ENCODE measurements at regions not wholly inside any gene's neighbourhood (a gene's known extent, or its start where the extent isn't known, plus 50 kb on each side); places are given as distances from the start of the nearest gene placed in this dataset.

- Mint-ChIP-seq H3K4me1 (ENCODE audit: unreplicated experiment) (peaks cover 2% of the 10 kb centered on the region), H3K27me3 (ENCODE audit: unreplicated experiment) (peaks cover 8% of the 10 kb centered on the region), H3K36me3 (ENCODE audit: low read depth, unreplicated experiment) (no peaks in the 10 kb centered on the region), H3K27ac (ENCODE audit: unreplicated experiment) (no peak overlapping the region), H3K4me3 (ENCODE audit: unreplicated experiment) (no peak overlapping the region), H3K9me3 (ENCODE audit: unreplicated experiment) (no peaks in the 10 kb centered on the region)
- no peak for DNase-seq (ENCODE audit: low spot score)
- no peak for TF ChIP-seq CTCF (IDR thresholded peaks at IDR 0.05; ENCODE audit: unreplicated experiment)
Observed at GRCh38 chr14:94966868-94967267, 190.5 kb downstream of the DICER1 start.

DNA sequence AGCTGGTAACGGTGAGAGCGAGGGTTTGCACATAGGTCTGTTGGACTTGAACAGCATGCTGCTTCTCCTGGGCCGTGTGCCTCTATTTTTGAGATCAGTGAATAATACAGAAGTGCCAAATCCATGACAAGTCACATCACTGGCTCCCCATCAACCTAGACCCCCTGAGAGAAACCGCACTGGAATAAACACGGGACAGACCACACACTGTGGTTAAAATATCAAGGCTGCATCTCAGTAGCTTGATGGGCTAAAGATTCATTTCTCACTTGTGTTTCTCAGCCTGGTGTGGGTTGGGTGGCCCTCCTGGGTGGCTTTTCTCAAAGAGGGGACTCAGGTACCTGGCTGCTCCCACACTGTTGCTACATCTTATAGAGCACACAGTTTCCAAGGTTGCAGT is 191.0 kb downstream of the DICER1 start:
- no peak for TF ChIP-seq CTCF (IDR thresholded peaks at IDR 0.05; ENCODE audit: unreplicated experiment)
- DNase-seq (ENCODE audit: low spot score), result no peak
- H3K4me1 Mint-ChIP-seq (ENCODE audit: unreplicated experiment), result no peaks in the 10 kb centered on the region
- no peak overlapping the region for H3K27ac Mint-ChIP-seq (ENCODE audit: unreplicated experiment)
- no peaks in the 10 kb centered on the region for H3K36me3 Mint-ChIP-seq (ENCODE audit: low read depth, unreplicated experiment)
- no peaks in the 10 kb centered on the region for H3K9me3 Mint-ChIP-seq (ENCODE audit: unreplicated experiment)
- H3K27me3 Mint-ChIP-seq (ENCODE audit: unreplicated experiment), result peaks cover 9% of the 10 kb centered on the region
- H3K4me3 Mint-ChIP-seq (ENCODE audit: unreplicated experiment), result no peak overlapping the region

DNA sequence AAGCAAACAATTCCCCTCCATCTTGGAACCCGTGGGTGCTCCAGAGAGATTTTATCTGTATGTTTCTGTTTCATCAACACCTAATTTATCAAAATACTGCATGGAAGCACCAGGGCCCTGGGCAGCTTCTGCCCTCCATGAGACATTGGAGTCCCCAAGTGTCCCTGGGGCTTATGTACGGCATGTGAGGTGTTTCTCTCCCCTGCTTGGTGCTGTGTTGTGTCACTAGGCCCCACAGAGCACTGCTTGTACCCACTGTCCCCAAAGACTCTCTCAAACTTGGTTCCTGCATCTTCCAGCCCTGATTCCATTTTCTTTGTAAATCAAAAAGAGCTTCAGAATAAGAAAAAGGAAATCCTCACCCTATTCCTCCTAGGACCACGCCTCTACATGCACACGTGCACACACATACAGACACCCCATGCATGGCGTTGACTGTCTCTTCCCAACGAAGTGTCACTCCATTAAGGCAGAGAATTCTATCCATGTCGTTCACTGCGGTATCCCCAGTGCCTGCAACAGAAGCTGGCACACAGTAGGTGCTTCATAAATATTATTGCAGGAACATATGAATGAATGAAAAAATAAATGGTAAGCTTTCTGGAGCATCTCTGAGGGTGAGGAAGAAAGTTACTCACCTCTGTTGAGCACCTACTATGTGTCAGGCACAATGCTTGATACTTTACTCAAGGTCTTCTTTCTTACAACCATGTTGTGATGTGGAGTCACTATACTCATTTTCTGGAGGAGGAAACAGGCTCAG is 191.6 kb downstream of the DICER1 start:
- Mint-ChIP-seq H3K27me3 (ENCODE audit: unreplicated experiment) (peaks cover 9% of the 10 kb centered on the region), H3K4me1 (ENCODE audit: unreplicated experiment) (no peaks in the 10 kb centered on the region), H3K27ac (ENCODE audit: unreplicated experiment) (no peak overlapping the region), H3K9me3 (ENCODE audit: unreplicated experiment) (no peaks in the 10 kb centered on the region), H3K4me3 (ENCODE audit: unreplicated experiment) (no peak overlapping the region), H3K36me3 (ENCODE audit: low read depth, unreplicated experiment) (no peaks in the 10 kb centered on the region)
- DNase-seq (ENCODE audit: low spot score), result no peak
- TF ChIP-seq CTCF (IDR thresholded peaks at IDR 0.05; ENCODE audit: unreplicated experiment), result no peak

DNA sequence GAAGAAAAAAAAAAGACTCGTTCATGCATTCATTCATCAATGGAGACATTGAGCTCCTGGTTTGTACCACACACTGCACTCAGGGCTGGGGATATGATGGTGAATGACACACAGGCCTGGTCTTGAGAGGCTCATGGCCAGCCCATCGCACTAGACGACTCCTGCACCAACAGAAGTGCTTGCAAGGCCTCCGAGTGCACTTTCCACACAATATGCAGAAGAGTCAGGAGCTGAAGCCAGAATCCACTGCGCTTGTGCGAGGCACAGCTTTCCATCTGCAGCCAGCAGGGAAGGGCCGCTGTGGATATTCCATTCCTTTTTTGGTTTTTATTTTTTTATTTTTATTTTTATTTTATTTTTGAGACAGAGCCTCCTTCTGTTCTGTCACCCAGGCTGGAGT is 192.4 kb downstream of the DICER1 start:
- no peak for TF ChIP-seq CTCF (IDR thresholded peaks at IDR 0.05; ENCODE audit: unreplicated experiment)
- Mint-ChIP-seq H3K9me3 (ENCODE audit: unreplicated experiment) (no peaks in the 10 kb centered on the region), H3K4me1 (ENCODE audit: unreplicated experiment) (no peaks in the 10 kb centered on the region), H3K4me3 (ENCODE audit: unreplicated experiment) (no peak overlapping the region), H3K36me3 (ENCODE audit: low read depth, unreplicated experiment) (no peaks in the 10 kb centered on the region), H3K27me3 (ENCODE audit: unreplicated experiment) (peaks cover 9% of the 10 kb centered on the region), H3K27ac (ENCODE audit: unreplicated experiment) (no peak overlapping the region)
- no peak for DNase-seq (ENCODE audit: low spot score)

DNA sequence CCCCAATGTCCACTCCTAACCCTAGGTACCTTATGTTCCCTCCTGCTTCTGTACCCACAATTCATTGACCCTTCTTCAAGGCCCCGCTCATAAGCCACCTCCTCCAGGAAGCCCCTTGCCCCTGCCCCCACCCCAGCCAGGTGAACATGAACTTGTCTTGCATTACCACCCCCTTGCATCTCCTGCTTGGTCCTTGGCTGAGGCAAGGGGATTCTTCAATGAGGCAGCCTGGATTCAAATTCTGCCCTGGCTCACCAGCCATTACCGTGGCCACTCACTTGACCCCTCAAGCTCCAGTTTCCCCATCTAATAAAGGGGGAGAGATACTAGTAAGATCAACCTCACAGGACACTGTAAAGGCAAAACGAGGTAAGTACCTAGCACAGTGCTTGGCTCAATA is 193.1 kb downstream of the DICER1 start:
- no peak for DNase-seq (ENCODE audit: low spot score)
- no peak overlapping the region for H3K27ac Mint-ChIP-seq (ENCODE audit: unreplicated experiment)
- no peaks in the 10 kb centered on the region for H3K4me1 Mint-ChIP-seq (ENCODE audit: unreplicated experiment)
- H3K4me3 Mint-ChIP-seq (ENCODE audit: unreplicated experiment), result no peak overlapping the region
- TF ChIP-seq CTCF (IDR thresholded peaks at IDR 0.05; ENCODE audit: unreplicated experiment), result no peak
- H3K27me3 Mint-ChIP-seq (ENCODE audit: unreplicated experiment), result peaks cover 9% of the 10 kb centered on the region
- no peaks in the 10 kb centered on the region for H3K9me3 Mint-ChIP-seq (ENCODE audit: unreplicated experiment)
- H3K36me3 Mint-ChIP-seq (ENCODE audit: low read depth, unreplicated experiment), result no peaks in the 10 kb centered on the region
